CD1c-positive myeloid dendritic cell (primary cell): ENCODE measurements at regions not wholly inside any gene's neighbourhood (a gene's known extent, or its start where the extent isn't known, plus 50 kb on each side); places are given as distances from the start of the nearest gene placed in this dataset.

Source experiments
- DNase-seq: peaks from one replicate; pipeline ENCODE4 v3.0.0-alpha.2; 2016; ENCODE audit errors: extremely low spot score

- no peak for DNase-seq
Measured at GRCh38 chr11:70608568-70609470, 210.5 kb downstream of the CTTN start.

GRCh38 chr11:70610566-70611565 is 212.5 kb downstream of the CTTN start:
- DNase-seq = no peak

GRCh38 chr11:70611821-70612220 is 213.5 kb downstream of the CTTN start:
- DNase-seq = no peak

GRCh38 chr11:70612459-70613141 is 214.3 kb downstream of the CTTN start:
- no peak for DNase-seq

- no peak for DNase-seq
Measured at GRCh38 chr11:70614034-70614681, 215.8 kb downstream of the CTTN start.

GRCh38 chr11:70615036-70615875 is 216.9 kb downstream of the CTTN start:
- no peak for DNase-seq

- no peak for DNase-seq
Measured at GRCh38 chr11:70616317-70616716, 218.0 kb downstream of the CTTN start.

GRCh38 chr11:70616938-70617654 is 218.8 kb downstream of the CTTN start:
- DNase-seq = no peak

GRCh38 chr11:70618431-70619101 is 220.2 kb downstream of the CTTN start:
- DNase-seq = no peak

- no peak for DNase-seq
Measured at GRCh38 chr11:70619591-70619990, 221.3 kb downstream of the CTTN start.

GRCh38 chr11:70620510-70621184 is 222.3 kb downstream of the CTTN start:
- DNase-seq = no peak

GRCh38 chr11:70621241-70621640 is 222.9 kb downstream of the CTTN start:
- no peak for DNase-seq

GRCh38 chr11:70622091-70622490 is 223.8 kb downstream of the CTTN start:
- no peak for DNase-seq

- no peak for DNase-seq
Measured at GRCh38 chr11:70623906-70624597, 225.7 kb downstream of the CTTN start.

- DNase-seq = no peak
Measured at GRCh38 chr11:70624598-70624993, 226.3 kb downstream of the CTTN start.

GRCh38 chr11:70625051-70625450 is 226.7 kb downstream of the CTTN start:
- DNase-seq = no peak

- no peak for DNase-seq
Measured at GRCh38 chr11:70625582-70626518, 227.5 kb downstream of the CTTN start.
